ENCODE measurements at regions not wholly inside any gene's neighbourhood (a gene's known extent, or its start where the extent isn't known, plus 50 kb on each side); places are given as distances from the start of the nearest gene placed in this dataset.

GRCh38 chr2:223450246-223450645 is 151.9 kb downstream of the SCG2 start:
- no peak for TF ChIP-seq CTCF (IDR thresholded peaks at IDR 0.05; ENCODE audit: control extremely low read depth in 1 of 3, insufficient read depth in 1 of 3, low read depth in 1 of 3, low read length in 3 of 3)
- TF ChIP-seq, protein P1, sequence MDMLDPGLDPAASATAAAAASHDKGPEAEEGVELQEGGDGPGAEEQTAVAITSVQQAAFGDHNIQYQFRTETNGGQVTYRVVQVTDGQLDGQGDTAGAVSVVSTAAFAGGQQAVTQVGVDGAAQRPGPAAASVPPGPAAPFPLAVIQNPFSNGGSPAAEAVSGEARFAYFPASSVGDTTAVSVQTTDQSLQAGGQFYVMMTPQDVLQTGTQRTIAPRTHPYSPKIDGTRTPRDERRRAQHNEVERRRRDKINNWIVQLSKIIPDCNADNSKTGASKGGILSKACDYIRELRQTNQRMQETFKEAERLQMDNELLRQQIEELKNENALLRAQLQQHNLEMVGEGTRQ (IDR thresholded peaks at IDR 0.05; ENCODE audit: low read length), result no peak

All from H1 (cell line).